Activated B cell treated with CpG ODN at 0.5 μM for 24 hours (primary cell): ENCODE measurements at regions not wholly inside any gene's neighbourhood (a gene's known extent, or its start where the extent isn't known, plus 50 kb on each side); places are given as distances from the start of the nearest gene placed in this dataset.

Source experiments
- ATAC-seq: fragments of 200-7000 bp; cut with Tn5 transposase; one replicate; pipeline ENCODE4 v1.10.0; 2021; ENCODE audit warnings: low read depth, mild to moderate bottlenecking, moderate library complexity
- CTCF ChIA-PET: fragments of 350-600 bp; sonication (Branson Sonifier 250); formaldehyde crosslinking; loops from one replicate; lab custom pipeline; 2021; ENCODE audit warnings: antibody characterized with exemption; lab: Charles Lee
- POLR2A ChIA-PET: fragments of 350-600 bp; sonication (Branson Sonifier 250); formaldehyde crosslinking; loops from one replicate; lab custom pipeline; 2021; ENCODE audit warnings: antibody characterized with exemption; lab: Charles Lee
- DNase-seq: peaks from one replicate; pipeline ENCODE4 v3.0.0; 2022
- H3K27ac Mint-ChIP-seq: one replicate; pipeline ENCODE4 v1.8.0; 2020; ENCODE audit warnings: mixed read lengths
- H3K27me3 Mint-ChIP-seq: one replicate; pipeline ENCODE4 v1.8.0; 2021; ENCODE audit warnings: mixed read lengths
- H3K36me3 Mint-ChIP-seq: one replicate; pipeline ENCODE4 v1.8.0; 2021; ENCODE audit warnings: low read depth, mixed read lengths
- H3K4me1 Mint-ChIP-seq: one replicate; pipeline ENCODE4 v1.8.0; 2021; ENCODE audit warnings: mixed read lengths
- H3K4me3 Mint-ChIP-seq: one replicate; pipeline ENCODE4 v1.8.0; 2020; ENCODE audit warnings: mild to moderate bottlenecking, mixed read lengths
- H3K9me3 Mint-ChIP-seq: one replicate; pipeline ENCODE4 v1.8.0; 2020; ENCODE audit warnings: mixed read lengths
- CTCF ChIP-seq: fragments of 200-600 bp; IDR thresholded peaks from one replicate; pipeline ENCODE4 v1.8.0; 2022; ENCODE audit warnings: antibody characterized with exemption, mild to moderate bottlenecking
- intact Hi-C: fragments of 100-400 bp; cut with micrococcal nuclease; formaldehyde crosslinking; loops from one replicate; pipeline ENCODE4 v1.15.1; 2024

GRCh38 chr7:36088553-36088952, 64.5 kb upstream of the EEPD1 start:
- POLR2A ChIA-PET: no interaction called here
- intact Hi-C loops: no loop called here
- no peak for TF ChIP-seq CTCF
- no peak for ATAC-seq
- no peaks in the 10 kb centered on the region for H3K4me1 Mint-ChIP-seq
- H3K27ac Mint-ChIP-seq: no peak overlapping the region
- no peaks in the 10 kb centered on the region for H3K27me3 Mint-ChIP-seq
- CTCF ChIA-PET: no interaction called here
- no peak for DNase-seq
- H3K4me3 Mint-ChIP-seq: no peak overlapping the region
- H3K36me3 Mint-ChIP-seq: no peaks in the 10 kb centered on the region
- H3K9me3 Mint-ChIP-seq: no peaks in the 10 kb centered on the region

GRCh38 chr7:36088966-36089365, 64.1 kb upstream of the EEPD1 start:
- no peak overlapping the region for H3K27ac Mint-ChIP-seq
- DNase-seq (no peak), ATAC-seq (no peak)
- H3K4me1 Mint-ChIP-seq: no peaks in the 10 kb centered on the region
- ChIA-PET CTCF (no interaction called here), POLR2A (no interaction called here)
- no peak overlapping the region for H3K4me3 Mint-ChIP-seq
- no peaks in the 10 kb centered on the region for H3K27me3 Mint-ChIP-seq
- intact Hi-C loops: no loop called here
- H3K9me3 Mint-ChIP-seq: no peaks in the 10 kb centered on the region
- no peaks in the 10 kb centered on the region for H3K36me3 Mint-ChIP-seq
- TF ChIP-seq CTCF: no peak

DNA sequence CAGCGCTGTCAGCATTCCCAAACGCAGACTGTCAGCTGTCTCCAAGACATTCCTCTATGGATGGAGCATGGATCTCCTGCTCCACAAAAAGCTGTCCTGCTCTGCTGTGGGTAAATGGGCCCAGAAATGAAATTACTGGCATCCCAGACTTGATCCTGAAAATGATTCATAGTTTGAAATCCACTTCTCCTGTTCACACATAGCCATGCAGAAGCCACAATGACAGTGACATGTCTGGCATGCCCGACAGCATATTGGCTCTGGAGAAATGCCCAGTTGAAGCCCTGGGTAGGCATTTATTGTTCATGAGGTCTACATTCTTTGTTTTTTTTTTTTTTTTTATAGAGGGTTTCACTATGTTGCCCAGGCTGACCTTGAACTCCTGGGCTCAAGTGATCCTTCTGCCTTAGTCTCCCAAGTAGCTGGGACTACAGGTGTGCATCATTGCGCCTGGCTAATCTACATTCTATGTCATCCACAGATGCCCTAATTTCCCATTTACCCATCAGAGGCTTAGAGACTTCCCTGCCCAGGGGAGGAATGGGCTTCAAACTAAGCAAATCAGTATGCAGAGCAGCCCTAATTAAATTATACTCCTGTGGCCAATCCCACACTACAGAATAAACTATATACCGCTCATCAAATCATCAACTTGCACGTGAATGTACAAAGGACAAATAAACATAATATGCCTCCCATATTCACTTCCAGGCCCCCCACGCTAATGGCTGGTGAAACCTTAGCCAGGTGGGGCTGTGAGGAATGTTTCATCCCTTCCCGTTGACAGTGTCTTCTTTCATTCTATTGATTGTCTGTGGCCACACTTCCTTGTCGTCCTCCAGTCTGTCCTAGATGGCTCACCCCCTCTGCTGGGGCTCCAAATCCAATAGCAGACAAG, 61.8 kb upstream of the EEPD1 start:
- TF ChIP-seq CTCF: no peak
- ATAC-seq (no peak), DNase-seq (no peak)
- H3K27ac Mint-ChIP-seq: no peak overlapping the region
- H3K36me3 Mint-ChIP-seq: no peaks in the 10 kb centered on the region
- H3K27me3 Mint-ChIP-seq: peaks cover 4% of the 10 kb centered on the region
- ChIA-PET CTCF (no interaction called here), POLR2A (no interaction called here)
- H3K4me1 Mint-ChIP-seq: no peaks in the 10 kb centered on the region
- no peaks in the 10 kb centered on the region for H3K9me3 Mint-ChIP-seq
- intact Hi-C loops: no loop called here
- no peak overlapping the region for H3K4me3 Mint-ChIP-seq

GRCh38 chr7:36091874-36092176, 61.2 kb upstream of the EEPD1 start:
- CTCF ChIA-PET: no interaction called here
- Mint-ChIP-seq H3K4me1 (no peaks in the 10 kb centered on the region), H3K27me3 (peaks cover 4% of the 10 kb centered on the region), H3K9me3 (no peaks in the 10 kb centered on the region), H3K4me3 (no peak overlapping the region), H3K36me3 (no peaks in the 10 kb centered on the region), H3K27ac (no peak overlapping the region)
- intact Hi-C loops: no loop called here
- POLR2A ChIA-PET: no interaction called here
- ATAC-seq (no peak), DNase-seq (no peak)
- no peak for TF ChIP-seq CTCF

- ATAC-seq (no peak), DNase-seq (no peak)
- ChIA-PET POLR2A (no interaction called here), CTCF (no interaction called here)
- no peak for TF ChIP-seq CTCF
- H3K36me3 Mint-ChIP-seq: no peaks in the 10 kb centered on the region
- H3K27ac Mint-ChIP-seq: no peak overlapping the region
- peaks cover 4% of the 10 kb centered on the region for H3K27me3 Mint-ChIP-seq
- no peaks in the 10 kb centered on the region for H3K4me1 Mint-ChIP-seq
- H3K9me3 Mint-ChIP-seq: no peaks in the 10 kb centered on the region
- intact Hi-C loops: no loop called here
- H3K4me3 Mint-ChIP-seq: no peak overlapping the region
These were observed 60.8 kb upstream of the EEPD1 start for GRCh38 chr7:36092221-36092771.
